Duodenal mucosa (tissue), 2 donors: ENCODE measurements at regions not wholly inside any gene's neighbourhood (a gene's known extent, or its start where the extent isn't known, plus 50 kb on each side); places are given as distances from the start of the nearest gene placed in this dataset.
"Not testable (repeated sequence)": the region's sequence is repeated elsewhere in the genome, so short reads cannot be mapped to it uniquely, and the experiment has no call there.

ENCODE experiments used
- H3K27ac ChIP-seq: one replicate; pipeline ENCODE4 v1.7.0; 2013; ENCODE audit warnings: low read depth, low read length
- H3K27me3 ChIP-seq, 2 donors: one replicate each; pipeline ENCODE4 v1.7.0; 2013; ENCODE audit warnings: low read length in 2 of 2, control low read depth in 1 of 2; ENCODE audit not compliant: insufficient read depth in 2 of 2, control insufficient read depth in 1 of 2
- H3K36me3 ChIP-seq, 2 donors: one replicate each; pipeline ENCODE4 v1.7.0; 2013; ENCODE audit warnings: low read length in 2 of 2, control low read depth in 1 of 2; ENCODE audit not compliant: insufficient read depth in 2 of 2, control insufficient read depth in 1 of 2
- H3K4me1 ChIP-seq, 2 donors: one replicate each; pipeline ENCODE4 v1.7.0; 2013; ENCODE audit warnings: low read length in 2 of 2, control low read depth in 1 of 2; ENCODE audit not compliant: insufficient read depth in 2 of 2, control insufficient read depth in 1 of 2
- H3K4me3 ChIP-seq, 2 donors: one replicate each; pipeline ENCODE4 v1.7.0; 2013; ENCODE audit warnings: low read length in 2 of 2, low read depth in 1 of 2
- H3K9ac ChIP-seq, 2 donors: one replicate each; pipeline ENCODE4 v1.7.0; 2013; ENCODE audit warnings: low read length in 2 of 2, low read depth in 1 of 2
- H3K9me3 ChIP-seq, 2 donors: one replicate each; pipeline ENCODE4 v1.7.0; 2013; ENCODE audit warnings: low read length in 2 of 2, control low read depth in 1 of 2; ENCODE audit not compliant: control insufficient read depth in 1 of 2

GRCh38 chr2:242069018-242069417 is 199.5 kb downstream of the RTP5 start:
- H3K4me1 ChIP-seq: peaks cover 4% of the 10 kb centered on the region in 2 donors
- no peak overlapping the region for H3K9ac ChIP-seq
- H3K27ac ChIP-seq: no peak overlapping the region
- no peaks in the 10 kb centered on the region for H3K36me3 ChIP-seq
- H3K9me3 ChIP-seq: no peaks in the 10 kb centered on the region
- H3K27me3 ChIP-seq: no peaks in the 10 kb centered on the region
- no peak overlapping the region for H3K4me3 ChIP-seq

DNA sequence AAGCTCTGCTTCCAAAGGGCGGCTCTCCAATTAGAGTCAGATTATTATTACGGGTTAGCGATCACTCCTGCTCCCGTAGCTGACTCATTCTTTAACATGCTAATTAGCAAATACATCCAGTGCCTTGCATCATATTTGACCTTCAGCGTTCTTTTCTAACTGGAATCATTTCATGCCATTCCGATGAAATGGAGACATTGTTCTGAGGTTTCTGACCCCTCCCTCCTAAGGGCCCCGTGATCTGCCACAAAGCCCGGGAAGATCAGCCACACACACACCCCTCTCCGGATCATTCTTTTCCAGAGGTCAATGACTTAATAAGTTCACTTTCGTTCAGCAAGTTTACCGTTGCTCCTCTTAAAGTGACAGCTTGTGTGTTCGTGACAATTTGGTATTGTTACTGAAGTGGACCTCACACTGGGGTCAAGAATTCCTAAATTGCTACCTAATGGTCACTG is 200.4 kb downstream of the RTP5 start:
- not testable (repeated sequence) for H3K27me3 ChIP-seq, H3K9ac ChIP-seq, H3K9me3 ChIP-seq, H3K4me3 ChIP-seq, H3K4me1 ChIP-seq, H3K27ac ChIP-seq, H3K36me3 ChIP-seq

- H3K27ac ChIP-seq, H3K27me3 ChIP-seq, H3K36me3 ChIP-seq, H3K9ac ChIP-seq, H3K4me3 ChIP-seq, H3K9me3 ChIP-seq: not testable (repeated sequence)
- H3K4me1 ChIP-seq: peaks cover 10 to 11% of the 10 kb centered on the region in 2 donors
Observed at GRCh38 chr2:242070726-242071125, 201.2 kb downstream of the RTP5 start.

DNA sequence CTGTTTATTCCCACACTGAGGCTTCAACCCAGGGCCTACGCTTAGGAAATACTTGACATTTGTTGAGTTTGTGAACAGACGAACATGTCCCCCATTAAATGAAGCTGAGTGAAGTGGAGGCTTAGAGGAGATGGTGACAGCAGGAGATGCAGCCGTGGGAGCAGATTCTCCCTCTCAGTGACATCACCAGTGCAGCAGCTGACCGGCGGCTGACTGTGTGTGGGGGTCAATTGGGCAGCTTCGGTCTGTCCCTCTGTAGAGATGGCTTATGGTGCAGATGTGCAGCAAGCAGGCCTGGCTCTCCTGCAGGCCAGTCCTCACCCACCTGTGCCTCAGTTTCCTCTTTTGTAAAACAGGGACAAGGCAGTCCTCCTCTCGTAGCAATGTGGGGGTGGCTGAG is 201.8 kb downstream of the RTP5 start:
- not testable (repeated sequence) for H3K27me3 ChIP-seq, H3K9ac ChIP-seq, H3K9me3 ChIP-seq, H3K27ac ChIP-seq, H3K36me3 ChIP-seq, H3K4me3 ChIP-seq
- H3K4me1 ChIP-seq: peaks cover 12 to 16% of the 10 kb centered on the region in 2 donors

GRCh38 chr2:242071936-242072335 is 202.4 kb downstream of the RTP5 start:
- not testable (repeated sequence) for H3K9ac ChIP-seq, H3K9me3 ChIP-seq, H3K27me3 ChIP-seq, H3K27ac ChIP-seq, H3K4me3 ChIP-seq, H3K36me3 ChIP-seq
- H3K4me1 ChIP-seq: peaks cover 12 to 16% of the 10 kb centered on the region in 2 donors

DNA sequence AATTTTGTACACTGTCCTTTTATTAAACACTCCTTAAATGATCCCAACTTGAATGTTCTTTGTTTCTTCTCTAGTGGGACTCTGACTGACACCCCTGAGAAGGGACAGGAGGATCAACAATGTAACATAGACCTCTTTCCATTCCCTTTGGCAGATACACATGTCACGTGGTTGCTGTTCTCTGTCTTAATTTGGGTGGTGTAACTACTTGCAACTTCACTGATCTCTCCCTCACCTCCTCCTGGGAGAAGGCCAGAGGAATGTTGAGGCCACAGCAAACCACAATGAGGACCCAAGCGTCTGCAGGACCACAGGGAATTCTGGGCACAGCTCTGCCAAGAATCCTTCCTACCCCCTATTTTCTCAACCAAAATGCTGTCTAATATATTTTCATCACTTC is 205.6 kb downstream of the RTP5 start:
- H3K27me3 ChIP-seq: no peaks in the 10 kb centered on the region
- no peak overlapping the region for H3K4me3 ChIP-seq
- H3K27ac ChIP-seq: no peak overlapping the region
- peaks cover 12% of the 10 kb centered on the region in 2 donors for H3K4me1 ChIP-seq
- H3K9ac ChIP-seq: no peak overlapping the region
- no peaks in the 10 kb centered on the region for H3K9me3 ChIP-seq
- no peaks in the 10 kb centered on the region for H3K36me3 ChIP-seq

- Histone ChIP-seq H3K9ac (no peak overlapping the region), H3K27me3 (no peaks in the 10 kb centered on the region), H3K27ac (no peak overlapping the region), H3K4me1 (peaks cover 12% of the 10 kb centered on the region in 2 donors), H3K9me3 (no peaks in the 10 kb centered on the region), H3K4me3 (no peak overlapping the region), H3K36me3 (no peaks in the 10 kb centered on the region)
Observed at GRCh38 chr2:242075696-242076095, 206.2 kb downstream of the RTP5 start.

DNA sequence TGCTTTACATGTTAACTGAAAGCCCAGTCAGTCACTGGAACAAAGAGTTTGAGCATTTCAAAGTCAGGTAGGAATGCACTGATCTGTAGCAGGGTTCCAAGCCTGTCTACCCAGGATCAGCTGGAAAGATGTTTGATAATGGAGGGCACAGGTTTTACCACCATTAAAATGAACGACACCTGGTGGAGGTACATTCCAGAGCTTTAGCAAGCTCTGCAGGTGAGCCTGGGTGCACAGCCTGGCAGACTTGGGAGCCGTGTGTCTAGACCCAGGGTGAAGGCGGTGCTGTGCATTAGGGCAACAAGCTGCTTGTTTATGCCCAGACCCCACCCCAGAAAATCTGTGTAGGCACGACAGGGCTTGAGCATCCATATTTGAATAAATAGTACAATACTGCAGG is 206.7 kb downstream of the RTP5 start:
- H3K27me3 ChIP-seq, H3K27ac ChIP-seq, H3K9me3 ChIP-seq, H3K4me3 ChIP-seq, H3K36me3 ChIP-seq, H3K9ac ChIP-seq: not testable (repeated sequence)
- peaks cover 12% of the 10 kb centered on the region in 2 donors for H3K4me1 ChIP-seq

DNA sequence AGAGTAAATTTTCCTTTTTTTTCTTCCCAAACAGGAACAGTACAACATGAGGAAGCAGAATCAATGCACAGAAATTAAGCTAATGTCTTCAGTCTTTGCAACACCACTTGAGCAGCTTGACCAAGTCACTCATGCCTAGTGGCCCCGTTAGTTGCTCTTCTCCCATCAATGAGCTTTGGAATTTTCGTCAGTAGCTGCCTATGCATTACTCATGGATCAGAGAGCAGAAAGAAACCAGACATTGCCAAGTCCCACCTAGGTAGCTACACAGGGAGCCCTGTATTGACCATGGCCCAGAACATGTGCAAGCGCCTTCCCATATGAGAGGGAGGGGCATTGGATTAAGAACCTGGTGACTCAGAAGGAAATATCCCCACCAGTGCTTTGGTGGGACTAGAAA is 208.9 kb downstream of the RTP5 start:
- H3K4me3 ChIP-seq, H3K9me3 ChIP-seq, H3K9ac ChIP-seq, H3K27ac ChIP-seq, H3K27me3 ChIP-seq, H3K36me3 ChIP-seq: not testable (repeated sequence)
- H3K4me1 ChIP-seq: peaks cover 12% of the 10 kb centered on the region in 2 donors

- not testable (repeated sequence) for H3K9me3 ChIP-seq
Observed at GRCh38 chr2:242079792-242080191, 210.3 kb downstream of the RTP5 start.

DNA sequence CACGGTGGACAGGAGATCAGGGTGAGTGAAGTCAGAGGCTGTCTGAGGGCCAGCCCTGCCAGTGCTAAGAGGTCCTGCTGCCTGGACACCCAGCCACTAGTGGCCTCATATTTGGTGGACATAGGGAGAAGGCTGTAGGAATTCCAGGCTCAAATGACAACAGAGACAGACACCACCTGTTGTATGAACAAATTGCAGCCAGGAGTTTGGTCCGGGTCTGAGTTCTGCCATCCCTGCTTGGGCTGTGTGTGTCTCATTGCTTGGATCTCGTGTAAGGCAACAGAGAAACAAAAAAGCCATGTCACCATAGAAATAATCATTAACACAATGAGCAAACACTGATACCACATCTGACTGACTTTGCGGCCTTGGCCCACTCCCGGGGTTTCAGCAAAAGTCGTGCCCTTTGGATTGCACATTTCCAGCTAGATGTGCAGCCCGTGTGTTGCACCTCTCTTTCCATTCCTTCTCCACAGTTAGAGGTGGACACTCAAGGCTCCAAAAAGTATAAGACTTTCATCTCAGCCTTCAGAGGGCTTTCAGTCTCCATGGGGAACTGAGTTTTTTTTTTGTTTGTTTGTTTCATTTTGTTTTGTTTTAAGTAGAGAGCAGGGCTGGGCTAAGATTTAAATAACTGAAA is 211.2 kb downstream of the RTP5 start:
- H3K4me3 ChIP-seq, H3K9me3 ChIP-seq, H3K9ac ChIP-seq, H3K4me1 ChIP-seq, H3K27ac ChIP-seq, H3K27me3 ChIP-seq, H3K36me3 ChIP-seq: not testable (repeated sequence)

More at GRCh38 chr2:242079792-242080191, 210.3 kb downstream of the RTP5 start:
- not testable (repeated sequence) for H3K9ac ChIP-seq, H3K36me3 ChIP-seq, H3K27ac ChIP-seq, H3K27me3 ChIP-seq, H3K4me3 ChIP-seq
- peaks cover 12% of the 10 kb centered on the region in 2 donors for H3K4me1 ChIP-seq
